ENCODE measurements at regions not wholly inside any gene's neighbourhood (a gene's known extent, or its start where the extent isn't known, plus 50 kb on each side); places are given as distances from the start of the nearest gene placed in this dataset.

DNA sequence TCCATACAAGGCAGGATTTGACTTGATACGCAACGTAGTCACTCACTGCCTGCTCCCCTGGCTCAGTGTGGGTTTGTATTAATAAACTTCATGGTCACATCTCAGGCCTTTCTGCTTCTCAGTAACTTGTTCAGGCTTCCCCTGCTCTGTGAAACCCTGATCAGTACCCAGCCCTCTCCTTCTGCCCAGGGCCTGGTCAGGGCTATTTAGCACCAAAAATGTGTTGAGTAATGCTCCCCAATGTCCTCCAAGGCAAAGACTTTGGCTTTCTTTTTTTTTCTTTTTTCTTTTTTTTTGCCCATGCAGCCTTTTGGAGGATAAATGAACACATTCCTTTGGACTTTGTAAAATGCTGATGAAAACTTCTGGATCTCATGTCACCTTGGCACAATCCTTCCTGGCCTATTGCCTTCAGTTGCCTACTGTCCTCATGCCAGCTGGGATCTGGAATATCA, 399.2 kb upstream of the KLF4 start:
- no peak for DNase-seq

DNA sequence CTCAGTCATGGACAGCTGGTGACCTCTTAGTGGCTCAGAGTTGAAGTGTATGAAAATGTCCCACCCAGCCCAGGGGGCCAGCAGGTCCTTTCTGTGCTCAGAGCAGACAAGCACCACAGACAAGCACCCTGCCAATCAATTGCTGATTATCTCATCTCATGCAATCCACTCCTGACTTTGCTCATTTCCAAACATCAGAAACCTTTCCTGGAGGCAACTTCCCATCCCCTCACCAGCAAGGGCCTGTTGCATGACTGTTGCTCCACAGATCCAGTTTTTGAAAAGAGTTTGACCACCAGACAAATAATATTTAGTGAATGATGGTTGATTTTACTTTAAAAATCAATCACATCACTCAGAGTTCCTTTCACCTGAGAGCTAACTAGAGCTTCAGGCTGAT, 397.3 kb upstream of the KLF4 start:
- DNase-seq, result no peak

DNA sequence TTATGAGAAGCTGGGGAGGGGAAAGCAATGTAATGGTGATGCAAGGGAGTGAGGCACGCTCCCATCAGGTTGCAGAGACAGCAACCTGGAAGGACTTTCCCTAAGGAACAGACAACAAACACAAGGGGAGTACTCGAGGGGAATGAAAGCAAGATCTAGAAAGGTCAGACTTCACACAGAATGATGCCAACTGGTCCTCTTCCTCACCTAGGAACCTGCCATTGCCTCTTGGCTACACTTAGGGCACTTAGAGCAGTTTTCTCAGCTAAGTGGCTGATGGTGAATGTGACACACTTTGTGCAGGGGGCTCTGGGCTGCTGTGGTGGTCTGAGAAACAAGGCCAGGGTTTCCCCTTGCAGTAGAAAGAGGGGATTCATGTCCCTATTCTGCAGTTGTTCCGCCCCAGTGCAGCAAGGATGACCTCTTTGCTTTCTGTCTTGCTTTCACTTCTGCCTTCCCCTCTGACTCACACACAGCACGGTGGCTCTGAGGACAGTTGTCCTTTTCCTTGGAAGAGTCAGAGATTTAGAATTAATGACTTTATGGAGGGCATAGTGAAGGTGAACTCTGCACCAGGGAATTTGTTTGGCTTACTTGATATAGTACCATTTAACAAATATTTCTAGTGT, 394.0 kb upstream of the KLF4 start:
- DNase-seq, result no peak

DNA sequence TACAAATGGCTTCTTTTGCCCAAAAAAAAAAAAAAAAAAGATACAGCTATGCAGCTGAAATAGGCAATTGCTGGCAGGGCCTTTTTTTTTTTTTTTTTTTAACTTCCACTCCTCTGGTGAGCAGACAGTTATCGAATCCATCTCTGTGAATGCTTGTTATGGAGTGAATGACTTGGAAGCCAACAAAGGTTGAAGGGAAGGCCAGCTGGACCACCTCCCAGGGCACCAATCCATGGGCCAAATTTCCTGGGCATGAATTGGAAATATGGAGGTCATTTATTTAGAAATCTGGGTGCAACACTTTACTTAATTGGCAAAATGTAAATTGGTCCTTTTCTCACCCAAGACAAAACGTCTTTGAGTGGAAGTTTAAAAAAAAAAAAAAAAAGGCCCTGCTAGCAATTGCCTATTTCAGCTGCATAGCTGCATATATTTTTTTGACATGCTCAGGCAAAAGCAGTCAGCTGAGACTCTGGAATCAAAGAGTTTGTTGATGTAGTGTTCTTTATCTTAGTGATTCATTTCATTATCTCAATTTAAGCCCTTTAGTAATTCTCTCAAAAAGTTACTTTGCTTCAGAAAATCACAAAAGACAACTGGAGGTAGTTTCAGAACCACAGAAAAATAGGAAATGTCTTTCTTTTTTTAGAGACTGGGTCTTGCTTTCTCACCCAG, 392.2 kb upstream of the KLF4 start:
- DNase-seq, result no peak

DNA sequence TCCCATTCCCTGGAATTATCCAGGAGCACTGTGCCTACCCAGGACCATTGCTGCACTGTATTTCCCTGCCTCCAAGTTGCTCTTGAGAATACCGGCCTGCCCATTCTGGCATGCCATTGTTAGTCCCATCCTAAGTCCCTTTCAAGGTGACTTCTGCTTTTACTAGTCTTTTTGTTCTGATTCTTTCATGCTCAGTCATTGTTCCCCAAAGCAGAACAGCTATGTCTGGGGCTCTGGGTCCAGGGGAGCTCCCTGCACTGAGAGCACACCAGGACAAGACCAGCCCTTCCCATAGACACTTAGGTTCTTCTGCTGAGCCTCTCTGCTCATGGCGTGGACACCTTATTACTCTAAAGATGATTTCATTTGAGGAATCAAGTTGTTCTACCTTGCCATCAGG, 388.9 kb upstream of the KLF4 start:
- DNase-seq, result no peak

DNA sequence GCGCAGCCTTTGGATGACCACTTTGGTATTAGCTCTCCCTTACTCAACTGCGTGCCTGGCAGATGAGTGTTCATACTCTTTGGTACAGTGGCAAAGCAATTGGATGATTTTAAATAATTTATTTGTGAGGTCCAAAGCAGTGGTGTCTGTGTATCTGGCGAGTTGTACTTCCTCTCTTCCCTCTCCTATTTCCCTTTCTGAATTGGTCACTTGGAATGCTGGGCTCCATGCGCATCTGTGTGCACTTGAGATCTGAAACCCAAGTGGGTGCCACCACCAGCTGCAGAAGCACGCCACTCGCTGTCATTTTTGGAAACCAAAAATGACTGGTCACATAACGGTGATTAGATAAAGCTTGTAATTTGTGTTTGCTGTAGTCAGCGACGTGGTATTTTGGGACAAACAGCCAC, 386.0 kb upstream of the KLF4 start:
- DNase-seq, result no peak

DNA sequence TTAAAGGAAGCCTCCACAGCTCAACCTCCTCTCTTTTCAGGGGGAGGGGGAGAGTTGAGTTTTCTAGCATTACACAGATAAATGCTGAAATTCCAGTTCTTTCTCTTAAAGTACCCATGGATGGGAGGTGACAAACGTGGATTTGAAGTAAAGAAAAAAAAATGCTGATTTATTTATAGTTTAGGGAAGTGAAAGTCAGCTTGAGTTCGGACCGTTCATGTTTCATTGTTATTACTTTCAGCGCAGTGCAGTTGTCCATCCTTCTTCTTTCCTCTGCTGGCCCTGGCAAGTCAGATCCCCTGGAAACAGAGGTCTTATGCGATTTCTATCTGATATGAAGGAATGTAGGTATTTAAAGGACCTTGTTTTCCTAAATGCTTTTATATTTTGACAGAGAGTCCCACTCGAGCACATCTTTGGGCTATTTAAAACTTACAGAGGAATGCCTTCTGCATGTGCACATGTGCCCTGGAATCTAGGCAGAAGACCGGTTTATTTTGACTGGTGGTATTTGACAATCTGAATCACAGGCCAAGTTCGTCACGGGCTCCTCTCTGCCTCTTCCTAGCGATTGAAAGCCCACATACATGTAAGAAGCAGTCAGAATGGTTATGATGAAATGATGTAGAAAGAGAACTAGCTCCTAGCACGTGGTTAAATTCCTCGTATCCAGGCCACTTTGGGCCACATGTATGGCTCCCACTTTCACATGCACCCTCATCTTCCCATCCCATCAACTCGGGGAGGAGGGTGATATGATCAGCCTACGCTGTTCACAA, 385.2 kb upstream of the KLF4 start:
- no peak for DNase-seq

DNA sequence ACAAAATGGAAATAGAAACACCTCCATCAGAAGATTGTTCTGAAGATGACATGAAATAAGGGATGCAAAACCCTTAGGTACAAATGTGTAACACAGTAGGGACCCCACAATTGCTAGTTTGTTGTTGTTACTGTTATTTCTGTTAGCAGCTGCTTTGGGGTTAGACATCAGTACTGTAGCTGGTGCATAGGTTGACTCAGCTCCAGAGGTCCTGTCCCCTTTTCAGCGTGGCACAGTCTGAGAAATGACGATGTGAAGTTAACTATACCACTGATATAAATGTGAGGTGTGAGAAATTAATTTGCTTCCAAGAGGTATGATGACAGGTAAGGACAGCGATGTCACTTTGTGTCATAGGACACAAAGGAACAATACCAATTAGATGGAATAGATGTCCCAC, 384.6 kb upstream of the KLF4 start:
- no peak for DNase-seq

DNA sequence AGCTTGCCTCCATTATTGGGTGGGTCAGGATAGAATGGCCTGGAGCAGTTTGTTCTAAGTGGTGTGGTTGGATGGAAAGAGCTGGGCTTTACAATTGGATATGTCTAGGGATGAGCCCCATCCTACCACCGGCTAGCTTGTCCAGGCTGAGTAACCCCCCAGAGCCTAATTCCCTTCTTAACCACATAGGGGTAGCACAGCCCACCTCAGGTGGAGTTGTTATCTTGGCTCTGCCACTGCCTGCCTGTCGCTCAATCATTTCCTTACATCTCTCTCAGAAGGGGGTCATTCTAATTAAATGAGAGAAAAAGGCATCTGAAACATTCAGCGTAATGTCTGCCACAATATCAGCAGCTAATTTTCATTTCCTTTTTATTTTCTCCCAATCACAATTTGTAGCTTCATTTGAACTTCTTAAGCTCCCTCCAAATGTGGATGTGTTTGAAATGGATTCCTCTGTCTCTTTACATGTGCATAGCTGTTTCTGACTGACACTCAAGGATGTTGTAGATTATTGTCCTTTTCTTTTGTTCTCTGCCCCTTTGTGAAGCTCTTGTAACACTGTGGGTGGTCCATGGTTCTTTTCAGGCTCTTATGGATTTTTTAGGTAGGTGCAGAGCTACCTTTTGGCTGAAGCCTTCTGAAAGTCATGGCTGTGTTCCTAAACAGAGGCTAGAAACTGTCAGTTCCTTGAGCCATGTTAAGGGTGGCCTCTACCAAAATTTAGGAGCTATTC, 383.1 kb upstream of the KLF4 start:
- DNase-seq, result no peak

DNA sequence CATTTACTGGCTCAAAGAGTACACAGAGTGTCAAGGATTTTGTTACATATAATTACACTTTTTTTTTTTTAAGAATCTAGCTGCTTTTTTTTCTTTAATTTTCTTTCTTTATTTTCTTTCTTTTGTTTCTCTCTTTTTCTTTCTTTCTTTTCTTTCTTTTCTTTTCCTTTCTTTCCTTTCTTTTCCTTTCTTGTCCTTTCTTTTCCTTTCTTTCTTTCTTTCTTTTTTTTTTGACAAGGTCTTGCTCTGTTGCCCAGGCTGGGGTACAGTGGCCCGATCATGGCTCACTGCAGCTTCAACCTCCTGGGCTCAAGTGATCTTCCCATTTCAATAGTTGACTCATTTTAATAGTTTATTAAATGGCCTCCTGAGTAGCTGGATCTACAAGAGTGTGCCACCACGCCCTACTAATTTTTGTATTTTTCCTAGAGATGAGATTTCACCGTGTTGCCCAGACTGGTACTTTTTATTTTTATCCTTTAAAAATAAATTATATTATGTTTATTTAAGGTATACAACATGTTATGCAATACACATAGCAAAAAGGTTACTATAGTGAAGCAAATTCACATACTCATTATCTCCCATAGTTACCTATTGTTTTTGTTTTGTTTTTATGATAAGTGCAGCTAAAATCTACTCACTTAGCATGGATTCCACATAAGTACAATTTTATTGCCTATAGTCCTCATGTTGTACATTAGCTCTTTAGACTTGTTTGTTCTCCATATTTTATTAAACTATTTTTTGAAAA, 381.5 kb upstream of the KLF4 start:
- DNase-seq, result no peak

DNA sequence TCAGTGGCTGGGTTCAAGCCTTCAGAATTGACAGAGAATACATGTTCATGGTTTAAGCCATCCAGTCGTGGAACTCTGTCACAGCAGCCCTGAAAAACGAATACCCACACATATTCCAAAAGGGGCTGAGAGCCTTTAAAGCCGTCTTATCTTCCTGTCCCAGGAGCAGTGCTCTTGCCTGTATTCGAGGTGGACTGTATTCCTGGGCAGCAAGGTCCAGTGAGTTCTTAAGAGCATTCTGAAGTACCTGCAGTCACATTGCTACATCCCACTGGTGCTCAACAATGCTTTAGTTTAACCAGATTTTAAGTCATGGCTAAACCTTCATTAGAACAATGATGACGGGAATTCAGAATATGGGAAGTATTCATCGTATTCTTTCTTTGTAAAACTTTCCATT, 380.7 kb upstream of the KLF4 start:
- DNase-seq, result no peak

DNA sequence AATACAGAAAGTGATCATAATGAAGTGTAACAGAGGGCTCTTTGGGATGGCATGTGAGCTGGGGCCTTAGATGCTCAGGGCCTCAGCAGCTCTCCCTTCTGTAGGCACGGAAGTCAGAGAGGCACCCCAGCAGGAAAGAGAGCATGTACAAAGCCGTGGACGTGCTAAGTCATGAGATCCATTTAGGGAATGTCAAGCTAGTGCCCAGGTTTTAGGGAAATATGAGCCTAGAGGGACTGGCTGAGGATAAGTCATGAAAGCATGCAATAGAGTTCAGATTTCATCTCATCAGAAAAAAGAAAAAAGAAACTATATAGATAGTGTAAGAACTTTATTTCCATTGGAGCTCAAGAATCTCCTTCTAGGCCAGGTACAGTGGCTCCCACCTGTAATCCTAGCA, 379.5 kb upstream of the KLF4 start:
- DNase-seq, result no peak

DNA sequence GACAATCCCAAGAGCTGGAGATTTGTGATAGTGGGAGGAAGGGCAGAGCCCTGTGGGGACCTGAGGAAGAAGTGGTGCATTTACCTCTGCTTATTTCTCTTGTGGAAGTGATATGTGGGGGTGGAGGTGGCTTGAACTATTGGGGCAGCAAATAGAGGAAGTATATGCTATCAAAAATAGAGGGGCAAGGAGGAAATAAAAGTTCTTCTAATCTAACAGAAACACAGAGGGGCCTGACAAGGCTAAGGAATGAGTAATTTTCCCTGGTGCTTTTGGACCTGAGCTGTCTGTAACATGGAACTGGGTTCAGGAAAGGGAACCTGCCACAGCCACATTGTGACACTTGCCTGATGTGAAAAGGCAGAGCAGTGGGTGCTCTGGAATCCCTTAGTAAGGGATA, 378.6 kb upstream of the KLF4 start:
- DNase-seq, result no peak

DNA sequence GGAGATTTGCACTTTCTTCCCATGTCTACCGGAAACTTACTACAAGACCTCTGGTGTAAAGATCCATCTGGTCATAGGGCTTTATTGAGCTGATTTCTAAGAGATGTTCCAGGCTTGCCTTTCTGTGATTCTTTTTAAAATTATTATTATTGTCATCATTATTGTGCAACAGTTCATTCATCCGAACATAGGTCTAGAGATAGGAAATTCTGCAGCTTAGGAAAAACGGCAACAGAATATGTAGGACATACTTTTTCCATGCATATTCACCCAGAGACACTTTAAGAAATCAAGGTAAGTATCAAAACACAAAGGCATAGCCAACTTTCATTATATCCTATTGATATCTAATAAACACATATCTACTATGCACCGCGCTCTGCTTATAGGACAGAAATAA, 378.2 kb upstream of the KLF4 start:
- no peak for DNase-seq

DNA sequence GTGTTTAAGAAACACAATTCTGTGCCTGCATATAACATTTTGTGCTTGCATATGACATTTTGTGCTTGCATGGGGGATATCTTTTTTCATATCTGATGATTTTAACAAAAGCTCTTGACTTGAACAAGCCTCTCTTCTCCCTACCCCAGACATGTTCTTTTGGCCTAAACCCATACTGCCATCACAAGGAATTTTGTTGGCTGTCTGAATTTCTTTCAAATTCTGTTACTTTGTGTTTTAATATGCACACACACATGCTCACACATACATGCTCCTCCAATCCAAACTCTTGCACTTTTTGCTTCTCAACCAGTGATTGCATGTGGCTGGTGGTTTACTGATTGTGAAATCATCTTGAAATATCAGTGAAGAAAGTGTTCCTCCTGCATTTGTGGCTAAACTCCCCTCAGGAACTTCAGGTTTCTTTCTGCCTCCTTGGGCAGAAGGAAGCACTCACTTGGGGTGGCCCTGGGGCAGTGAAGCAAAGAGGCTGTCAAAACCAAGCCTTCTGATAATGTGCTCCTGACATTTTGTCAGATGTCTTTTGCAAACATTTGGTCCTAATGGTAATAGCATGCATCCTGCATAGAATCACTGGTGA, 377.2 kb upstream of the KLF4 start:
- DNase-seq, result no peak

DNA sequence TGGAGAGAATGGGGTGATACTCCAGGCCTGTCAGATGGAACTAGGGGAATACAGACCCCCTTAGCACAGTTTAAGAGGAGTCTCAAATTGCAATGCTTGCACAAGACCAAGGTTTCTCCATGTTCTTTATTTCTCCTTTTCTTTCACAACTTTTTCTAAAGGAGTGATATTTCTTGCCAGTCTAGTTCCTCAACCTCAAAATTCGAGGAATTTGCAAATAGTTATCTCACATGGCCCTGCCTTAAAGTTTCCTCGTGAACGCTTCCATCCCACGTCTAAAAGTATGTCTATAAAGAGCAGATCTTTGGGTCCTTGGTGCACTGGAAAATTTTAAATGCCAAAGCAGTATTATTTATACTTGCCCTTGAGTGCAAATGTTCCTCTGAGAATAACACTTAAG, 373.8 kb upstream of the KLF4 start:
- no peak for DNase-seq

DNA sequence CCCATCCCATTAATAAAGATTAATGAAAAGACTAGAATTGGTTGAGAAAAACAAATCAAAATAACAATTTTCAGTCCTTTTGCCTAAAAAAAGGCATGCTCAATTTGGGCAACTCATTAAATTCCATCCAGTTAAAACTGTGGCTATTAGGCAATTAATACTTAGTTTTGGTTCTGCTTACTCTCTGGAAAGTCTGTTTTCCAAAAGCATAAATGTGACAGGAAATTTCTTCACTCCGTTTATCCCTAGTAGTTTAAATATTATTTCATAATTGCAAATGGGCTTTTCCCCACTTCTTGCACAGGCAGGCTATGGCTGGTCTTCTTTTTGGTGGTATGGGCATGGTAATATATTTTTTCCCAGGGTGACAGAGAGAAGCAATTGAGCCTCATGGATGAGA, 373.3 kb upstream of the KLF4 start:
- no peak for DNase-seq

DNA sequence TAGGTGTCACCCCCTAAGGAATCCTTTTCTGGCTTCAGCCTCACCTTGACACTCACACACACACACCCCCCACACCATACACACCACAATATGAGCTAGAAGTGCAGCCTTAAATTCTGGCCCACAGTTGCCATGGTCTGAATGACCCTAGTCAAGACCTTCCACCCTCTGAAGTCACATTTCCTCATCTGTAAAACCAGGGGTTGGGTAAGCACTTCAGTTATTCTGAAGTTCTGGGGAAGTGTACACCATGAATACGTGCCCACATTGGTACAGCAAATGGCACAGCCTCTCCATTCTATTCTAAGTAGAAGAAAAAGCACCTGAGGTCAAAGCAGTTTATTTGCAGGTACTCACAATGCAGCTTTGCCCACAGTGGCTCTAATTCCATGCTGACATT, 372.8 kb upstream of the KLF4 start:
- DNase-seq, result no peak

DNA sequence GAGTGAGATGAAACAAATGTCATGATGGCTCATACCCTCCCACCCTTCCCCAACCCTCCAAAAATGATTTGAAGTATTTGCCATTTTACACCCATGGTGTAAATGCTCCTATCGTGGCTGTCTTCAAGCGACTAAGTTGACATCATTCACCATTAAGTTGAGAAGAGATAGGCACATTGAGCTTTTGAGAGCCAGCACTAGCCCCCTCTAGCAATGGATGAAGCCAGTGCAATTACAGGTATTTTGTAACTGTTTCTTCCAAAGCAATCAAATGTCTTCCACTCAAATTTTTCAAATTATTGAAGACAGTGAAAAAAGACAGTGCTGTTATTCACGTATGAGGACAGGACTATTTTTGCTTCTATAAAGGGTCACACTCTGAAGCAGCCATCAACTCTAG, 371.5 kb upstream of the KLF4 start:
- no peak for DNase-seq

DNA sequence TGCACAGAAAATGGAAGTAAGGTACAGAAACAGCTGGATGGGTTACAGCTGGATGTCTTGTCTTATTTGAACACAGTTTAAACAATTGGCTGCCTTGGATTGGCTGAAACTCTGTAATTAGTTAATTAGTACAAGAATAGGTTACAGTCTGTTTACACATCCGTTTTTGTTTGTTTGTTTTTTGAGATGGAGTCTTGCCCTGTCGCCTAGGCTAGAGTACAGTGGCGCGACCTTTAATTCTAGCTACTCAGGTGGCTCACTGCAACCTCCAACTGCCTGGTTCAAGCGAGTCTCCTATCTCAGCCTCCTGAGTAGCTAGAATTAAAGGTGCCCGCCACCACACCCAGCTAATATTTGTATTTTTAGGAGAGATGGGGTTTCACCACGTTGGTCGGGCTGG, 368.7 kb upstream of the KLF4 start:
- no peak for DNase-seq

DNA sequence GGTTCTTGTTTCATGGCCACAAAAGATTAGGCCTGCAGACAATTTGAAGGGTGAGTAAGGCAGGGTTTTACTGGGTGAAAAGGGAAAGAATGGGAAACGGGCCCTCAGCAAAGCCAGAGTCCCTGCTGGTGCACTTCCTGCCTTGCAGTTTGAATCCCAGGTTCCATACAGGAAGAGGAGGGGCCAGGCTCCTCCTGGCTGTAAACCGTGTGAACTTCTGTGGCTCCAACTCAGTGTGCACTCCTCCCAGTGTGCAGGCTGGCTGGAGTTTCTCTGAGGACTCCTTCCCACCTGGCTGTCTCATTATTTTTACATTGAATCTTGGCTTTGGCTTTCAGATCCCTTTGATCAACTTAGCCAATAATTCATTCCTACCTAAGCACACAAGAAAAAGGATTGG, 367.1 kb upstream of the KLF4 start:
- DNase-seq, result no peak

DNA sequence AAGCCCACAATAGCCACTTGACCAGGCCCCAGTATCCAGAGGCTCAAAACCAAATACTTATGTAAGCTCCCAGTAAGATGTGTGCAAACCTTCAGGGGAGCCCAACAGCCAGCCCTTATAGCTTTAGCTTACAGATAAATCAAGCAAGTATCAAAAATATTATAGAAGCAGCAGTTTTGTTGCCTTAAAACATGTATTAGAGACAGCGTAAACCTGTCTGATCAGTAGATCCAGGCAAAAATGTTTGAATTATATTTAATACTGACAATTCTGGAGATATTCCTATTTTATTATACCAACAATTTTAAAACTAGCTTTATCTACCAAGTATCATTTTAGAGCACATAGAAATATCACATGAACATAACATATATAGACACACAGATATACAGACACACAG, 365.6 kb upstream of the KLF4 start:
- DNase-seq, result no peak

DNA sequence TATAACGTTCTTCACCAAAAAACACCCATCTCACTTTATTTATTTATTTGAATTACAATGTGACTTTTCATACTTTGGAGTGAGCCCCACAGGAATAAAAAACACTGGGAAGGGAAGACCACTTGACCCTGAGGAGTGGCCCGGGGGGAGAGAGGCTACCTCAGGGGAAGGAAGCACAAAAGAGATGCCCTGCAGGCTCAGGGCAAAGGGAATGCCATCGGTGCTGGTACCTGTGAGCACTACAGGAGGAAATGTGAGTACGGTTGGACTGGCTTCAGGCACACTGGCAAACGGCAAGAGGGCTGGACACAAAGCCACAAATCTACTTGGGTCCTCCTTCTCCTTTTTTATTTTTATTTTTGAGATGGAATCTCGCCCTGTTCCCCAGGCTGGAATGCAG, 363.9 kb upstream of the KLF4 start:
- DNase-seq, result no peak
